Nephron (organoid): ENCODE measurements at regions not wholly inside any gene's neighbourhood (a gene's known extent, or its start where the extent isn't known, plus 50 kb on each side); places are given as distances from the start of the nearest gene placed in this dataset.

Source experiments
- H3K27ac Mint-ChIP-seq, 3 experiments: 2 replicates each; pipeline ENCODE4 v1.8.0; 2020; ENCODE audit warnings: mixed read lengths in 3 of 3, mild to moderate bottlenecking in 2 of 3, moderate library complexity in 1 of 3
- H3K27me3 Mint-ChIP-seq: 2 replicates; pipeline ENCODE4 v1.8.0; 2021; ENCODE audit warnings: low read depth, mild to moderate bottlenecking, moderate library complexity, mixed read lengths
- H3K36me3 Mint-ChIP-seq: 2 replicates; pipeline ENCODE4 v1.8.0; 2020; ENCODE audit warnings: low read depth, mixed read lengths
- H3K4me1 Mint-ChIP-seq: 2 replicates; pipeline ENCODE4 v1.8.0; 2020; ENCODE audit warnings: mixed read lengths
- H3K4me3 Mint-ChIP-seq, 3 experiments: 2 replicates each; pipeline ENCODE4 v1.8.0; 2020; ENCODE audit warnings: mild to moderate bottlenecking in 3 of 3, mixed read lengths in 3 of 3, moderate library complexity in 2 of 3
- H3K9me3 Mint-ChIP-seq: 2 replicates; pipeline ENCODE4 v1.8.0; 2020; ENCODE audit warnings: mixed read lengths
- TF ChIP-seq, protein P1 (sequence below), 3 experiments: fragments of 200-600 bp; sonication (generic); IDR thresholded peaks; one replicate each; pipeline ENCODE4 v1.5.0; 2021; ENCODE audit warnings: antibody characterized with exemption in 3 of 3; ENCODE audit not compliant: unreplicated experiment in 3 of 3

DNA sequence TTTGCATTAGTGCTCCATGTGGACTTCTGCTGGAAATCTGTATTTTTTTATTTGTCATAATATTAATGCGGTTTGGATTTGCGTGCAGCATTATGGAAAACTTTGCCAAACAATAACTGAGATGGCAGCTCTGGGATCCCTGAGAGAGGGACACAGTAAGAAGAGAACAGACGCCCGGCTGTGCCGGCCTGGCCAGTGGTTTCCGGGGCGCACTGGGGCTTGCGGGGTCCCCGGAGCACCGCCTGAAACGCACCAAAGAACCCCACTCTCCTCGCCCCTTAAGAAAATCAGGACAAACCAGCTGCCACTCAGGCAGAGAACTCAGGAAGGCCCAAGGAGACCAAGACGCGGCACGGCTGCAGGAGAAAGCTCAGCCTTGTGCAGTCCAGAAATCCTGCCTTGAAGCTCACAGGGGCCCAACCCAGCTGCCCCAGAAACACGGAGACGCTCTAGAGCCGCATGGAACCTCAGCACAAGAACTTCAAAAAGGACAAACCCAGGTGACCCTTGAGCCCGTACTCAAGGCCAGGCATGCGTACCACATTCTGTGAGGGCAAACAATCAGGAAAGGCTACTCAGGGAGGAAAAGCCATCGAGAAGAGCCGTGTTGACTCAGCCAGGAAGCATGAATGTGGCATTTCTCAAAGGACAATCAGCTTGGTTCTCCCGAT, 226.5 kb upstream of the CDYL start:
- TF ChIP-seq, protein P1, sequence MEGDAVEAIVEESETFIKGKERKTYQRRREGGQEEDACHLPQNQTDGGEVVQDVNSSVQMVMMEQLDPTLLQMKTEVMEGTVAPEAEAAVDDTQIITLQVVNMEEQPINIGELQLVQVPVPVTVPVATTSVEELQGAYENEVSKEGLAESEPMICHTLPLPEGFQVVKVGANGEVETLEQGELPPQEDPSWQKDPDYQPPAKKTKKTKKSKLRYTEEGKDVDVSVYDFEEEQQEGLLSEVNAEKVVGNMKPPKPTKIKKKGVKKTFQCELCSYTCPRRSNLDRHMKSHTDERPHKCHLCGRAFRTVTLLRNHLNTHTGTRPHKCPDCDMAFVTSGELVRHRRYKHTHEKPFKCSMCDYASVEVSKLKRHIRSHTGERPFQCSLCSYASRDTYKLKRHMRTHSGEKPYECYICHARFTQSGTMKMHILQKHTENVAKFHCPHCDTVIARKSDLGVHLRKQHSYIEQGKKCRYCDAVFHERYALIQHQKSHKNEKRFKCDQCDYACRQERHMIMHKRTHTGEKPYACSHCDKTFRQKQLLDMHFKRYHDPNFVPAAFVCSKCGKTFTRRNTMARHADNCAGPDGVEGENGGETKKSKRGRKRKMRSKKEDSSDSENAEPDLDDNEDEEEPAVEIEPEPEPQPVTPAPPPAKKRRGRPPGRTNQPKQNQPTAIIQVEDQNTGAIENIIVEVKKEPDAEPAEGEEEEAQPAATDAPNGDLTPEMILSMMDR (IDR thresholded peaks at IDR 0.05; ENCODE audit: unreplicated experiment in 3 of 3) = no peak
- Mint-ChIP-seq H3K4me1 (no peaks in the 10 kb centered on the region), H3K27ac (no peak overlapping the region), H3K9me3 (no peaks in the 10 kb centered on the region), H3K36me3 (no peaks in the 10 kb centered on the region), H3K27me3 (peaks cover 8% of the 10 kb centered on the region), H3K4me3 (no peak overlapping the region)

- no peak overlapping the region for H3K4me3 Mint-ChIP-seq
- no peaks in the 10 kb centered on the region for H3K4me1 Mint-ChIP-seq
- peaks cover 3% of the 10 kb centered on the region for H3K27me3 Mint-ChIP-seq
- no peaks in the 10 kb centered on the region for H3K36me3 Mint-ChIP-seq
- peaks cover 5% of the 10 kb centered on the region for H3K9me3 Mint-ChIP-seq
- H3K27ac Mint-ChIP-seq = no peak overlapping the region
- TF ChIP-seq, protein P1 (IDR thresholded peaks at IDR 0.05; ENCODE audit: unreplicated experiment in 3 of 3) = no peak
Observed at GRCh38 chr6:4545893-4546292, 230.3 kb upstream of the CDYL start.

DNA sequence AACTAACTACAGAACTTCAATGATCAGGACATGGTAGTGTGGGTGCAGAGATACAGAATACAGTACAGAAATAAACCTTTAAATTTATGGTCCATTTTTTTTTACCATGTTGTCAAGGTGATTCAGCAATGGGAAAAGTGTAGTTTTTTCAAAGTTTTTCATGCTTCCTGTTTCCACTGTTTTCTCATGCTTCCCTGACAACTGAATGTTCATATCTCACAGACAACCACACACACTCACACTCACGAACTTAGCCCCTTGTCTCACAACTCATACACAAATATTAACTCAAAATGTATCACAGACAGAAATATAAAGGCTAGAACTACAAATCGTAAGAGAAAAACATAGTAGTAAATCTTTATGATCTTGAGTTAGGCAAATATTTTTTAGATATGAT, 232.6 kb upstream of the CDYL start:
- H3K9me3 Mint-ChIP-seq = peaks cover 7% of the 10 kb centered on the region

DNA sequence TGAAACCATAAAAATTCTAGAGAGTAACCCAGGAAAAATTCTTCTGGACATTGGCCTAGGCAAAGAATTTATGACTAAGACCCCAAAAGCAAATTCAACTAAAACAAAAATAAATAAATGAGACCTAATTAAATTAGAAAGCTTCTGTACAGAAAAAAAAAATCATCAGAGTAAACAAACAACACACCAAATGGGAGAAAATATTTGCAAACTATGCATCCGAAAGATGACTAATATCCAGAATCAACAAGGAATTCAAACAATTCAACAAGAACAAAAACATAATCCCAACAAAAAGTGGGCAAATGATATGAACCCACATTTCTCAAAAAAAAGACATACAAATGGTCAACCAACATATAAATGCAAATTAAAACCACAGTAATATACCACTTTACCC, 242.6 kb upstream of the CDYL start:
- no peak overlapping the region for H3K4me3 Mint-ChIP-seq
- H3K27me3 Mint-ChIP-seq = no peaks in the 10 kb centered on the region
- TF ChIP-seq, protein P1 (IDR thresholded peaks at IDR 0.05; ENCODE audit: unreplicated experiment in 3 of 3) = no peak
- no peak overlapping the region for H3K27ac Mint-ChIP-seq
- H3K4me1 Mint-ChIP-seq = no peaks in the 10 kb centered on the region
- H3K9me3 Mint-ChIP-seq = peaks cover 48% of the 10 kb centered on the region
- no peaks in the 10 kb centered on the region for H3K36me3 Mint-ChIP-seq

More for the DNA sequence above, 232.6 kb upstream of the CDYL start:
- Mint-ChIP-seq H3K36me3 (no peaks in the 10 kb centered on the region), H3K4me3 (no peak overlapping the region), H3K27me3 (no peaks in the 10 kb centered on the region), H3K4me1 (no peaks in the 10 kb centered on the region), H3K27ac (no peak overlapping the region)
- TF ChIP-seq, protein P1 (IDR thresholded peaks at IDR 0.05; ENCODE audit: unreplicated experiment in 3 of 3) = no peak

- Mint-ChIP-seq H3K9me3 (peaks cover 44% of the 10 kb centered on the region), H3K36me3 (no peaks in the 10 kb centered on the region), H3K4me3 (no peak overlapping the region), H3K27me3 (no peaks in the 10 kb centered on the region), H3K27ac (no peak overlapping the region), H3K4me1 (no peaks in the 10 kb centered on the region)
- TF ChIP-seq, protein P1 (IDR thresholded peaks at IDR 0.05; ENCODE audit: unreplicated experiment in 3 of 3) = no peak
Observed at GRCh38 chr6:4531406-4531805, 244.8 kb upstream of the CDYL start.

DNA sequence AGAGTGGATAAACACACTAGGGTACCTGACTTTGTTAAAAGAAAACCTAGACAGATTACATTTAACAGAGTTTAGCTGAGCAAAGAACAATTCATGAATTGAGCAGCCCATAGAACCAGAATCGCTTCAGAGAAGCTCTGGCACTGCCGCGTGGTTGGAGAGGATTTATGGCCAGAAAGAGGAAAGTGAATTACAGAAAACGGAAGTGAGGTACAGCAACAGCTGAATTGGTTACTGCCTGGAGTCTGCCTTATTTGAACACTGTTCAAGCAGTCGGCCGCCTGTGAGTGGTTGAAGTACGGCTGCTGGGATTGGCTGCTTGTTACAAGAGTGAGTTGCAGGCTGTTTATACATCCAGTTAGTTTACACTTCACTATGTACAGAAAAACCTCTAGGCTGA, 253.8 kb upstream of the CDYL start:
- TF ChIP-seq, protein P1 (IDR thresholded peaks at IDR 0.05; ENCODE audit: unreplicated experiment in 3 of 3) = no peak
- H3K4me3 Mint-ChIP-seq = no peak overlapping the region
- H3K27ac Mint-ChIP-seq = no peak overlapping the region
- H3K4me1 Mint-ChIP-seq = no peaks in the 10 kb centered on the region
- H3K27me3 Mint-ChIP-seq = peaks cover 7% of the 10 kb centered on the region
- H3K36me3 Mint-ChIP-seq = no peaks in the 10 kb centered on the region
- peaks cover 6% of the 10 kb centered on the region for H3K9me3 Mint-ChIP-seq
